ENCODE measurements at regions not wholly inside any gene's neighbourhood (a gene's known extent, or its start where the extent isn't known, plus 50 kb on each side); places are given as distances from the start of the nearest gene placed in this dataset.

DNA sequence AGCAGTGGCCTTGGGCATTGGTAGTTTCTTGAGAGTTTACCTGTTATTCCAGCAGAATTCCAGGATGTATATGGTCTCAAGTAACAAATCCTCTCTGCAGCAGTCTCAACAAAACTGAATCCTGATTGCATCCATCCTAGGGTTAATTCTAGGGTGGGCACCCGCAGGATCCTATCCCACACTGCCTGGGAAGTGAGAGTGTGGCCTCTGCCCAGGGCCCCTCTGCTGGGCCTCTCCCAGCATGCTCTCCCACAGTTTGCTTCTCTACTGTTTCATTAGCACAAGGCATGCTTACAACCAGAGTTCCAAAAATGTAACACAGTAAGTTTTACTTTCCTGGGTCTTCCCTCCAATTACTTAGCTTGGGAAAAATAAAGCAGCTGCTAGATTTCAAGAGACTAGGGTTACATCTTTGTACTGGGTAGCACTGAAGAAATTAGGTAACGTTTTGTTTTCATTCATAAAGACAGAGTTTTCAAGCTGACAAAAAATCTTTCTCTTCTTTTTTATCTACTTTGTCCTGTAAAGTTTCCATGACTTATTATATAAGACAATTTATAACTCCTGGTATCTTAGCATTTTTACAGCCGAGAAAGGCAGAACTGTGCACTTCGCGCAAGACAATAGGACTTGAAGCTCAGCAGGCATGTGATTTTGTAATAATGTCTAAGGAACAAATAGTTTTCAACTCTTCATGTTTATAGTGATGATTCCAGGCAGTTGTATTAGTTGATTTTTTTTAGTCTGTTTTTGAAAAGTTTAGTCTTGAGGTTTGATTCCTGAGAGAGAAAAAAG is 131.2 kb upstream of the PCDH18 start:
- no peak for DNase-seq

DNA sequence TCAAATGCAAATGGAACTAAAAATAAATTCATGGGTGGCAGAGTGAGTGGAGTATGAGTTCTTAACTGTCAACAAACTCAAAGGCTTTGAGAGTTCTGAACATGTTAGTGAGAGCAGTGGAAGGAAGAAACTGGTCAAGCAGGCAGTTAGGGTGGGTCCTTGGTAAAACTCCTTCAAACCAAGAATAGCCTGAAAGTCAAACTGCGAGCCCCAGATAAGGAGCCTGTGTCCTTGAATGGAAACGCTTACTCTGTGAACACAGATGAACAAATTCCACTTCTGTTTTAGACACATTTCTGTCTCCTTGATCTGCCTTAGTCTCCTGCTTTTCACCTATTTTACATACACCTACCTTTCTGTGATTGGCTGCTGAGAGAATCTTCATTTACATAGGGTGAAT is 129.4 kb upstream of the PCDH18 start:
- DNase-seq = no peak

DNA sequence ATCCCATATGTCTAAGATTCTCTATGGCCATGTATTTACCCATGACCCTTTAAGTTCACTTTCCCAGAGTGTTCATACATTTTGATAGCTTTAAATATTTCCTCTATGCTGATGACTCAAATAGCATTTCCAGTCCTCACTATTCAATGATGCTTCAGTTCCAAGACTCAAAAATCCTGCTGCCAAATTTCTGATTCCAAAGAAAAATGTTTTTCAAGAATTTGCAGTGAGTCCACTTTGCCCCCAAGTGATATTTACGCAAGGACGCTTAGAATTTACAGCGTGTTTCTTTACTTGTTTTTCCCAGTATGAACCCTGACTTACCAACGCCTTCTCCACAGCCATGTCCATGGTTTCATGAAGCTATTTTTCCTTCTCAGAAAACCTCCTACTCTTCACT is 127.9 kb upstream of the PCDH18 start:
- no peak for DNase-seq

DNA sequence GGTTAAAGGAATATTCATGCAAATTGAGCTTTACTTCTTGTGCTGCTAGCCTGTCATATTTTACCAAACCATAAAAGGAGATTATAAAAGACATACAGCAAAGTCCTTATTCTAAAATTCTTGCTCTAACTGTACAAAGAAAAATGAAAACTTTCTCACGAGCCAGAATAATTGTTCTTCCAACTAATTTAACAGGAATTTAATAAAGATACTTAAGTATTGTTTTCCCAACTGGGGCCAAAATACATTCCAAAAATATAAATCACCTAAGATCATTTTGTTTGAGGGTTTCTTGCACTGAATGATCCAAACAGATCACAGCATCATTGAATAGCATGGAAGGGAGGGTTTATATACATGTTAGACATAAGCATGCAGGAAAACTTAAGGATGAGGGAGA is 127.1 kb upstream of the PCDH18 start:
- DNase-seq = no peak

- DNase-seq = no peak
Observed at GRCh38 chr4:137656661-137657060, 124.4 kb upstream of the PCDH18 start.

DNA sequence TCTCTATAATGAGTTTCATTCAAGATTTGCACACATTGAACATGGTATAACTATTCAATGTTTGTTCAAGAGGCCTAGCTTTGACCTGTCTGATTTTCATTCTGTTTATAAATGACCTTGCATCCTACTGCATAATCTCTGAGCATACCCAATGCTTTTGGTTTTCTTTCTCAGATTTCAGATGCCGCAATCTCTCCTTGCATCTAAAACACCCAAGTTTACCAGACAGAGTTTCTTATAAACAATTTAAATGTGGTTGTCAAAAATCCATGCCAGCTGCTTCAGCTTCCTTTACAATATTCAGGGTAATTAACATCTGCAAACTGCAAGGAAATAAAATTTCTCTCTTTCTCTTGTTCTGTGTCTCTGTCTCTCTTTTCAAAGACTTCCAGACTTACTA is 123.0 kb upstream of the PCDH18 start:
- DNase-seq = no peak

DNA sequence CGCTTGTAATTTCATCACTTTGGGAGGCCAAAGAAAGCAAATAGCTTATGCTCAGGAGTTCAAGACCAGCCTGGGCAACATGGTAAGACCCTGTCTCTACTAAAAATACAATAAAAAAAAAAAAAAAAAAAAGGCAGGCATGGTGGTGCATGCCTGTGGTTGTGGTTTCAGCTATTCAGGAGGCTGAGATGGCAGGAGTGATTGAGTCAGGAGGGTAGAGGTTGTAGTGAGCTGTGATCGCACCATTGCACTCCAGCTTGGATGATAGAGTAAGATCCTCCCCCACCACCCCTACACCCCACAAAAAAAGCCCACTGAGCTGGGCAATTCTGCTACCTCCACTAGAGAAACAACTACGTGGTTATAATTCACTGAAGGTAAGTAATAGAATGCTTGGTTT is 118.8 kb upstream of the PCDH18 start:
- no peak for DNase-seq

DNA sequence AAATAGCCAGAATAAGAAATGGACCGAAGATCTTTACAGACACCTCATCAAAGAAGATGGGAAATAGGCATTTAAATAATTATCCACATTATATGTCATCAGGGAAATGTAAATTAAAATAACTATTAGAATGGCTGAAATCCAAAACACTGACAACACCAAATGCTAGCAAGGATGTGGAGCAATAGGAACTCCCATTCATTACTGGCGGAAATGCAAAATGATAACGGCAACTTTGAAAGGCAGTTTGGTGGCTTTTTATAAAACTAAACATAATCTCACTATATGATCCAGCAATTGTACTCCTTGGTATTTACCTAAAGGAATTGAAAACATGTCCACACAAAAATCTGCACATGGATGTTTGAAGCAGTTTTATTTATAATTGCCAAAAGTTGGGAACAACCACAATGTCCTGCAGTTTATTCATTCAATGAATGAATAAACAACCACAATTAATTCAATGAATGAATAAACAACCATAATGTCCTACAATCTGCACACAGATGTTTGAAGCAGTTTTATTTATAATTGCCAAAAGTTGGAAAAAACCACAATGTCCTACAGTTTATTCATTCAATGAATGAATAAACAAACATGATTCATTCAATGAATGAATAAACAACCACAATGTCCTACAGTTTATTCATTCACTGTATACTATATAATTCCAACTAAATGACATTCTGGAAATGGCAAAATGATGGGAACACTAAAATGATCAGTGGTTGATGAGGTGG is 117.6 kb upstream of the PCDH18 start:
- DNase-seq = no peak

DNA sequence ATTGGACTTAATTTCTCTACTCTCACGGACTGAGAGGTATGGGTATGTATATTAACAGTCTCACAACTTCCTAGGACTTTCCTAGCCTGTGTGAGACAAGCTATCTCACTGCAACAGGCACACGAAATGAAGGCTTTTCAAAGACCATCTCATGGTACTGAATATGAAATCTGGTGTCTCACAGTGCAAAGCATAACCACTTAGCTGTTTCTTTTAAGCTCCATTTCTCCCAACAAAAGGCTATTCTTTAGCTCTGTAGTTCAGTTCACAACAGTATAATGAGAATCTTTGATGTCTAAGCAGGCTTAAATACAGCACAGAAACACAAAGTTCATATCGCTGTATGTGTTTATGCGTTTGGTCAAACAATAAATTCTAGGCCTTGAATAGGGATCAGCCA is 116.2 kb upstream of the PCDH18 start:
- no peak for DNase-seq

DNA sequence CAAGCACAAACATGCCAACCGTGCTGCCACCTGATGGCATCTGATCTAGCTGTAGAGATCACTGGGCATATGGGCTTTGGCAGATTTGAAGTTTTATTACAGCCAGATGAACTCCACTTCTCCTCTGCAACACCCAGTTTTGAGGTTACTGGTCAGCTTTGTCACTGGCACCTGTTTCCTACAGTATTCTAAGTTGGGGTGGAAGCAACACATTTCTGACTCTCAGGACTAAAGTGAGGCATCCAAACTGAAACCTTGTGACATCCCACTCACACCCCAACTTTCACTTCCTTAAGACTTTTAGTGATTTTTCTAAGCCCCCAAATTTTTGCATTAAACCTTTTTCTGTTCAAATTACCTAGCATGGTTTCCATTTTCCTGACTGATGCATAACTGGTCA is 115.1 kb upstream of the PCDH18 start:
- no peak for DNase-seq

DNA sequence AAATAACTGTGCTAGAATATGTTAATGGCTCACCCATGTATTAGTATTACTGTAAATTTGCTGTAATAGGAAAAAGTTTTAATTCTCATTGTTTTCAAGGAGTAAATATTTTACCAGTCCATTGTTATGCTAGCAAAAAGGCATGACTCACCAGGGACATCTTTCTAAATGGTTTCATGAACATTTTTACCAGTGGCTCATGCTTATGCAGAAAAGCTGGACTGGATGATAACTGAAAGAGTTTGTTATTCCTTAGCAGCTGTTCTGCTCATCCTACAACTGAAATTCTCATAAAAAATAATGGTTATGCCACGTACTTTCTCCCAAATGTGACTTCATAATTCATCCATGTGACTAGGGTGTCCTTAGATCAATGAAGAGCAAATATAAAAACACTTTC is 111.9 kb upstream of the PCDH18 start:
- no peak for DNase-seq

DNA sequence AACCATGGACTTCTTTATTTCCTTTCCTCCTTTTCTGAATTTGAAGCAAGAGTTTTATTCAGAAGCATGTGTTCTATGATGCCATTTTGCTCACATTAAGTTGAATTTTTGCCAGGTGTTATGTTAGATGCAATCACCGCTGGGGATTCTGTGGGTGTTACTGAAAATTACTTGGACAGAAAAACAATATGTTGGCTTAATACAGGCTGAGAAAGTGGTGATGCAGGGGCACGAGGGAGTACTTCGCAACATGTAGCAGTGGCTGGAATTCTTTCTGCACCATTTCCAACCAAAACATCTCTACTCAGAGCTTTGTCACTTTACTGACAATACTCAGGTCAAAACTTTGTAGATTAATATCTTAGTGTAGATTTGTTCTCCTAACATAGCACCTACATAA is 109.2 kb upstream of the PCDH18 start:
- no peak for DNase-seq

DNA sequence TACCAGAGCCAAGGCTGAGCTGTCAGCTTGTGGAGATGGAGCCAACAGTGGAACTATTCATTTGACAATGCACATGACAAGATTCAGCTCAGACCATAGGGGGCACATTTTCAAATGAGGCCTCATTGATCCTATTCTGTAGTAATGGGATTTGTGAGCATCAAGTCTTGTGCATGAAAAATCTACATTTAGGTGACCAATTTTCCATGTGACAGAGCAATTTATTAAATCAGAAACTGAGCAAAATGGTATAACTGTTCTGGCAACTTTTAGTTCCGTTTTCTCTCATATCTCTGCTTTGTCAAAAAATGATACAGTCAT is 108.5 kb upstream of the PCDH18 start:
- no peak for DNase-seq

- DNase-seq = peak; percentile 43
Observed at GRCh38 chr4:137640156-137640837, 108.0 kb upstream of the PCDH18 start.

- no peak for DNase-seq
Observed at GRCh38 chr4:137638934-137639333, 106.6 kb upstream of the PCDH18 start.

DNA sequence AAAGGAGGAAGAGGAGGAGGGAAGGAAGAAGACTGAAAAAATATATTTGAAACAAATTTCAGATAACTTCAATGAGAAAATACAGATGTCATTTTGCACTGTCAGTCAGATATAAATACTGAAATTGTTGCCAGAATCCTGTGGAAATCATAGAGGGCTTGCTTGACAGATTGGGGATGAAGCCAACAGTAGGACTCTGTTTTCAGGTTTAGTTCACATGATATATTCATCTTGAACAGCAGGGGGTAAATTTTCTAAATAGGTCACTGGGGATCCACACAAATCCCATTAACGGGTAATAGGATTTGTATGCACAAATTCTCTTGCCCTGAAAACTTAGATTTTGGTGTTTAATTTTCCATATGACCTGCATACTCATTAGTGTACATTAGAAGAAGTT is 103.3 kb upstream of the PCDH18 start:
- DNase-seq = peak; percentile 87

GRCh38 chr4:137635108-137635507 is 102.8 kb upstream of the PCDH18 start:
- DNase-seq = peak; percentile 7

DNA sequence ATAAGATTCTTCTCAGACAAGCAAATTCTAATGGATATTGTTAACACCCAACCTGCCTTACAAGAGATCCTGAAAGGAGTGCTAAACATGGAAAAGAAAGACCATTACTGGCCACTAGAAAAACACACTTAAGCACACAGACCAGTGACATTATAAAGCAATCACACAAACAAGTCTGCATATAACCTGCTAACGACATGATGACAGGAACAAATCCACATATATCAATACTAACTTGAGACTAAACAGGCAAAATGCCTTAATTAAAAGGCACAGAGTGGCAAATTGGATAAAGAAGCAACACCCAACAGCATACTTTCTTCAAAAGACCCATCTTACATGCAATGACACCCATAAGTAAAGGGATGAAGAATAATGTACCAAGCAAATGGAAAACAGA is 100.5 kb upstream of the PCDH18 start:
- no peak for DNase-seq

DNA sequence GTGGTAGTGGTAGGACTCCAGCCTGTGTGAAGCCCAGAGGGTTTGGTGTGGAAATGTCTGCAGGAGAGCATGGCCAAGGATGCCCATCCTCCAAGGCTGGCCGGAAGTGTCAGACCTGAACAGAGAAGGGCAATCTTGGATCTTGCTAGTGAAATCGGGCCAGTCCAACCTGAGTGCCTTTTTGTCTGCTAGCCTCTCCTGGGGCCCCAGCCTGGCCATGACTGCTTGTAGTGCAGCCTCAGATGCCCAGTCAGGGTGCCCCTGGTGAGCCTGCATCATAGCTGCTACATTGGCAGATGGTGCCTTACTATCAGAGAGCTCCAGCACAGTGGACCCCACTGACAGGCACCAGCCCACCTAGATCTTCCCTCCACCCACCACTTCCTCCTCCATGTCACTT is 99.3 kb upstream of the PCDH18 start:
- DNase-seq = no peak

DNA sequence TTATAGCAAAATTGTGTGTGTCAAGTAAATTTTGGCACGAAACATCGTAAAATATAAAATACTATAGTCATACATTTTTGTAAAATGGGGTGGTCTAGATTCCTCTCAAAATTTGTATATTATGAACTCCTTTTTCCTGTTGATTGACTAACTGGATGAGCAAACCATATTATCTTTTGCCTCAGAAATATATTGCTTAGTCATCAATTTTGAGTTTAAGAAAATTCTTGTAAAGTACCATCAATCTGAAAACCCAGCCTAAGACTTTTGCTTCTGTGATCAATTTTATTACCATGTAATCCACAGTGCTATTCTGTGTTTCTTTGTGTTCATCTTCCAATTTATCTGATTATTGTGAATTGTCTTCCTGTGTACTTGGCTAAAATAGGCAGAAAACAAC is 98.0 kb upstream of the PCDH18 start:
- DNase-seq = no peak

DNA sequence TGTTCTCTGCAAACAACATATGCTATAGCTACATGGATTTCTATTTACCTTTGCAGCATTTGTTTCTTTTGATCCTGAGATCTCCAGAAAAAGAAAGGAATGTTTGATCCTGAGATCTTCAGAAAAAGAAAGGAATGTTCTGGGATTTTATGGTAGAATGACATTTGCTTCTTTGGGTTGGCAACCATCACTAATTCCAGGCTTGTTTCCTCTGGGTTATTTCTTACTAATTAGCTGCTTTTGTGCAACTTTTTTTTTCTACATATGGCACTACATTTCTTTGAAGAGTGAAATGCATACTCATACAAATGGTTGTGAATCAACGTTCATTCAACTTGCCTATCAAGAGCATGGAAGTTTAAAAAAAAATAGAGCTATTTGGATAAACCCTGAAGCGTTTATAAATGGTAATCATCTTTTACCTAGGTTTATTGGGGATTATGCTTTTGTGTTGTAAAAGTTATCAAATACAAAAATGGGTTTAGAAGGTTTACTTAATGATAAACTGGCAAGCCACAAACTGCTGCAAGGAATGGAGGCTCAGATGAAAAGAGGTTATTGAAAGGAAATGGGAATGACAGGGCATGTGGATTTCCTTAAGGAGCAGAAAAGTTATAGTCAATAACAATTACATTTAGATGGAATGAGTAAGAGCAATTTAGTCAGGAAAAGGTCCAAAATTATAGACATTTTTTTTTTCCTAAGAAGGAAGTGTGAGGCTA is 95.6 kb upstream of the PCDH18 start:
- no peak for DNase-seq

GRCh38 chr4:137626942-137627738 is 94.8 kb upstream of the PCDH18 start:
- no peak for DNase-seq

- DNase-seq = no peak
Observed at GRCh38 chr4:137623013-137623412, 90.7 kb upstream of the PCDH18 start.

Data from NCI-H82 (cell line).